ENCODE measurements at regions not wholly inside any gene's neighbourhood (a gene's known extent, or its start where the extent isn't known, plus 50 kb on each side); places are given as distances from the start of the nearest gene placed in this dataset.
"Not testable (repeated sequence)": the region's sequence is repeated elsewhere in the genome, so short reads cannot be mapped to it uniquely, and the experiment has no call there.

DNA sequence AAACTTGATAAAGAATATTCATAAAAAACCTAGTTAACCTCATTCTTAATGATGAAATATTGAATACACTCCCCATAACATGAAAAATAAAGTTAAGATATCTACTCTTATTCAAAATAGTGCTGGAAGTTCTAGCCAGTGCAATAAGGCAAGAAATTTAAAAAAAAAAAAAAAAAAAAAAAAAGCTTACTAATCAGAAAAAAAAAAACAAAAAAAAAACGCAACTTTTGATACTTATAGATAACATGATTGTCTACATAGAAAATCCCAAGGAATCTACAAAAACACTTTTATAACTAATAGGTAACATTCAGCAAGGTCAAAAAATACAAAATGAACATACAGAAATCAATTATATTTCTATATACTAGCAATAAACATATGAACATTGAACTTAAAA lies 515.6 kb downstream of the UQCRFS1 start:
- TF ChIP-seq CTCF (IDR thresholded peaks at IDR 0.05; ENCODE audit: control insufficient read depth, insufficient read depth, low read depth, low read length, missing control alignments) = no peak
- no peak overlapping the region for H3K4me3 ChIP-seq (ENCODE audit: control insufficient read depth, low read depth, low read length)

GRCh38 chr19:28694812-28695211 lies 518.1 kb downstream of the UQCRFS1 start:
- H3K4me3 ChIP-seq (ENCODE audit: control insufficient read depth, low read depth, low read length) = no peak overlapping the region
- TF ChIP-seq CTCF (IDR thresholded peaks at IDR 0.05; ENCODE audit: control insufficient read depth, insufficient read depth, low read depth, low read length, missing control alignments) = no peak
- no peak for DNase-seq (ENCODE audit: low read depth)

More for the DNA sequence above, 515.6 kb downstream of the UQCRFS1 start:
- DNase-seq (ENCODE audit: low read depth) = no peak

- TF ChIP-seq CTCF (IDR thresholded peaks at IDR 0.05; ENCODE audit: control insufficient read depth, insufficient read depth, low read depth, low read length, missing control alignments) = no peak
- H3K4me3 ChIP-seq (ENCODE audit: control insufficient read depth, low read depth, low read length) = no peak overlapping the region
- DNase-seq (ENCODE audit: low read depth) = no peak
These were observed 521.3 kb downstream of the UQCRFS1 start for GRCh38 chr19:28691683-28692082.

DNA sequence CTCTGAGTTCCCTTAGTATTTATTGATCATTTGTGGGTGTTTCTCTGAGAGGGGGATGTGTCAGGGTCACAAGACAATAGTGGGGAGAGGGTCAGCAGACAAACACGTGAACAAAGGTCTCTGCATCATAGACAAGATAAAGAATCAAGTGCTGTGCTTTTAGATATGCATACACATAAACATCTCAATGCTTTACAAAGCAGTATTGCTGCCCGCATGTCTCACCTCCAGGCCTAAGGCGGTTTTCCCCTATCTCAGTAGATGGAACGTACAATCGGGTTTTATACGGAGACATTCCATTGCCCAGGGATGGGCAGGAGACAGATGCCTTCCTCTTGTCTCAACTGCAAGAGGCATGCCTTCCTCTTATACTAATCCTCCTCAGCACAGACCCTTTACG lies 523.5 kb downstream of the UQCRFS1 start:
- not testable (repeated sequence) for H3K4me3 ChIP-seq (ENCODE audit: control insufficient read depth, low read depth, low read length); DNase-seq (ENCODE audit: low read depth)

- TF ChIP-seq CTCF (IDR thresholded peaks at IDR 0.05; ENCODE audit: control insufficient read depth, insufficient read depth, low read depth, low read length, missing control alignments) = no peak
- DNase-seq (ENCODE audit: low read depth) = no peak
- H3K4me3 ChIP-seq (ENCODE audit: control insufficient read depth, low read depth, low read length) = no peak overlapping the region
These were observed 525.7 kb downstream of the UQCRFS1 start for GRCh38 chr19:28687296-28687695.

GRCh38 chr19:28686756-28687155 lies 526.2 kb downstream of the UQCRFS1 start:
- TF ChIP-seq CTCF (IDR thresholded peaks at IDR 0.05; ENCODE audit: control insufficient read depth, insufficient read depth, low read depth, low read length, missing control alignments) = no peak
- no peak for DNase-seq (ENCODE audit: low read depth)
- H3K4me3 ChIP-seq (ENCODE audit: control insufficient read depth, low read depth, low read length) = no peak overlapping the region

GRCh38 chr19:28685802-28686201 lies 527.1 kb downstream of the UQCRFS1 start:
- no peak overlapping the region for H3K4me3 ChIP-seq (ENCODE audit: control insufficient read depth, low read depth, low read length)
- no peak for DNase-seq (ENCODE audit: low read depth)
- no peak for TF ChIP-seq CTCF (IDR thresholded peaks at IDR 0.05; ENCODE audit: control insufficient read depth, insufficient read depth, low read depth, low read length, missing control alignments)

GRCh38 chr19:28685077-28685476 lies 527.9 kb downstream of the UQCRFS1 start:
- DNase-seq (ENCODE audit: low read depth); H3K4me3 ChIP-seq (ENCODE audit: control insufficient read depth, low read depth, low read length): not testable (repeated sequence)
